ENCODE measurements at regions not wholly inside any gene's neighbourhood (a gene's known extent, or its start where the extent isn't known, plus 50 kb on each side); places are given as distances from the start of the nearest gene placed in this dataset.
"Not testable (repeated sequence)": the region's sequence is repeated elsewhere in the genome, so short reads cannot be mapped to it uniquely, and the experiment has no call there.

DNA sequence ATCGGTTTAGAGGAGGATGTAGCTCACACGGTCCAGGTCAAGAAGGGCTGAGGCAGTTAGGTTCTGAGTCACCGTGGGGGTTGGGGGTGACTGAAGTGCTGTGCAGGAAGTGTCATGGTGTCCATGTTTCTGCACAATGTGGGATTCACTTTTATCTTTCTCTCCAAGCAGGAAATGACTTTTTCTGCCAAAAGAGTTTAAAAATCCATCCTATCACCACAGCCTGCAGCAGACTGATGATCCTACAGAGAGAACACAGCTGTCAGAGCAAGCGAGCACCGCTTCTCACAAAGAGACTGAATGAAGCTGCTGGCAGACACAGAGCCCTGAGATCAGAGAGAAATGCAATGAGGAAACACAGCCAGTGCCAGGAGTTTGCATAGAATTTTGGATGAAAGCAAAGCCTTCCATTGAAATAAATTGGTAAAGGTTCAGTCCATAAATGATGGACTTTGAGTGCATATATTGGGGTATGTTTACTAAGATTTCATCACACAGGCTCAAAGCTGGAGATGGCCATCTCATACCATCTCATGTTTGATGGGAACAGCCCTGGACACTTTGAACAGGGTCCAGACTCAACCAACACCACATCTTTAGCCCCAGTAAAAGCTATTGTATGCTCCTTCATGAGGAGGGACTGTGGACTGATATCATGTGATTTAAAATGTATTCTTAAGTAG lies 213.9 kb upstream of the FBXL7 start:
- TF ChIP-seq, protein P1, sequence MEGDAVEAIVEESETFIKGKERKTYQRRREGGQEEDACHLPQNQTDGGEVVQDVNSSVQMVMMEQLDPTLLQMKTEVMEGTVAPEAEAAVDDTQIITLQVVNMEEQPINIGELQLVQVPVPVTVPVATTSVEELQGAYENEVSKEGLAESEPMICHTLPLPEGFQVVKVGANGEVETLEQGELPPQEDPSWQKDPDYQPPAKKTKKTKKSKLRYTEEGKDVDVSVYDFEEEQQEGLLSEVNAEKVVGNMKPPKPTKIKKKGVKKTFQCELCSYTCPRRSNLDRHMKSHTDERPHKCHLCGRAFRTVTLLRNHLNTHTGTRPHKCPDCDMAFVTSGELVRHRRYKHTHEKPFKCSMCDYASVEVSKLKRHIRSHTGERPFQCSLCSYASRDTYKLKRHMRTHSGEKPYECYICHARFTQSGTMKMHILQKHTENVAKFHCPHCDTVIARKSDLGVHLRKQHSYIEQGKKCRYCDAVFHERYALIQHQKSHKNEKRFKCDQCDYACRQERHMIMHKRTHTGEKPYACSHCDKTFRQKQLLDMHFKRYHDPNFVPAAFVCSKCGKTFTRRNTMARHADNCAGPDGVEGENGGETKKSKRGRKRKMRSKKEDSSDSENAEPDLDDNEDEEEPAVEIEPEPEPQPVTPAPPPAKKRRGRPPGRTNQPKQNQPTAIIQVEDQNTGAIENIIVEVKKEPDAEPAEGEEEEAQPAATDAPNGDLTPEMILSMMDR (conservative IDR thresholded peaks at IDR 0.05; ENCODE audit: low read depth): no peak
- no peak for DNase-seq (ENCODE audit: low spot score)
- ChIA-PET CTCF (no interaction called here), POLR2A (ENCODE audit: low non-redundant PET) (no interaction called here)
- H3K27ac ChIP-seq: no peak overlapping the region

DNA sequence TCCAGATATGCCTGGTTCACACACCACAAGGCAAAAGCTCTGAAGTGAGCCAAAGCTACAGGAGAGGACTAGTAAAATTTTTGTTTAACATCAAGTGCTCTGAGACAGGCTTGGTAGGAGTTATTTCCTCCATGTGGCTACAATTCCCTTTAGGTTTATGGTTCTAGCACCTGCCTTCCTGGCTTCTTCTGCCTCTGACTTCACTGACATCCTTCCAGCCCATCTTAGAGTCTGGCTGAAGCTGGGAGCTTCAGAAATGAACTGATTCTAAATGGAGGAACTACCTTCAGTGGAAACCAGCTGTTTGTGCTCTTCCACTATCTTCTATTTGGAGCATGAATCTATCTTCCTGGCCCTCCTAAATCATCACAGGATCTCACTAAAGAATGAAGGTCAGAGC lies 215.3 kb upstream of the FBXL7 start:
- TF ChIP-seq, protein P1 (conservative IDR thresholded peaks at IDR 0.05; ENCODE audit: low read depth): no peak
- H3K27ac ChIP-seq: no peak overlapping the region
- no peak for DNase-seq (ENCODE audit: low spot score)
- POLR2A ChIA-PET (ENCODE audit: low non-redundant PET): no interaction called here
- CTCF ChIA-PET: no interaction called here

DNA sequence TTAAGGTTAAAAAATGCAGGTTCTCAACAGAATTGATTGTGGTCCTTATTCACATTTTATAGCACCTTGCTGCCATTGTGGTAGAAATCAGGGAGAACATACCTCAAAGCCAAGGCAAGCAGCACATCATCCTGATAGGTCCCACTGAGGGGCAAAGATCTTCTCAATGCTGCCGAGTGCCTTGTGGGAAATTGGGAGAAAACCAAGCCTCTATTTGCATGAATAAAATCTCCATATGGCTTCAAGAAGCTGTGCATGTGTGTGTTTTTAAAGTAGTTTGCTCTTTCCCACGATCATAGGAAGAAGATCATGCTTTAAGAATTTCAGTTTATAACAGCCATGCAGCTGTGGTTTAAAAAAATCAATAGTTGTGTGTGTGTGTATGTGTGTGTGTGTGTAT lies 216.9 kb upstream of the FBXL7 start:
- TF ChIP-seq, protein P1 (conservative IDR thresholded peaks at IDR 0.05; ENCODE audit: low read depth): no peak
- DNase-seq (ENCODE audit: low spot score): no peak
- no peak overlapping the region for H3K27ac ChIP-seq
- ChIA-PET CTCF (no interaction called here), POLR2A (ENCODE audit: low non-redundant PET) (no interaction called here)

DNA sequence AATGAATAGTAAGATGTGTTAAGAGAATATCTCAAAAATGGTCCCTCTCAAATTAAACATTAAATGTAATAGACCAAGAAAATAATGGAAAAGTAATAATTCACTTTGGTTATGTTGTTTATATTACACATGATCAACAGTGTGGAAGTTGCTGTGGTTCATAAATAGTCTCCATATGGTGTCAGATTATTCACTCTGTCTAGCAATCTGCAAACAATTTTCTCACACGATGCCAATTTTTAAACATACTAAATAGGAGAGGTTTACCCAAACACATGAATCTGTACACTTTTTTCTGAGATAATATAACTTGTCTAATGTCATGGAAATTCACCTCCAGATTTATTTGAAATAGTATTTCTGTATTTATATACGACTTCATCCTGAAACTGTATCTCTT lies 217.4 kb upstream of the FBXL7 start:
- DNase-seq (ENCODE audit: low spot score): no peak
- H3K27ac ChIP-seq: no peak overlapping the region
- TF ChIP-seq, protein P1 (conservative IDR thresholded peaks at IDR 0.05; ENCODE audit: low read depth): no peak
- ChIA-PET POLR2A (ENCODE audit: low non-redundant PET) (no interaction called here), CTCF (no interaction called here)

DNA sequence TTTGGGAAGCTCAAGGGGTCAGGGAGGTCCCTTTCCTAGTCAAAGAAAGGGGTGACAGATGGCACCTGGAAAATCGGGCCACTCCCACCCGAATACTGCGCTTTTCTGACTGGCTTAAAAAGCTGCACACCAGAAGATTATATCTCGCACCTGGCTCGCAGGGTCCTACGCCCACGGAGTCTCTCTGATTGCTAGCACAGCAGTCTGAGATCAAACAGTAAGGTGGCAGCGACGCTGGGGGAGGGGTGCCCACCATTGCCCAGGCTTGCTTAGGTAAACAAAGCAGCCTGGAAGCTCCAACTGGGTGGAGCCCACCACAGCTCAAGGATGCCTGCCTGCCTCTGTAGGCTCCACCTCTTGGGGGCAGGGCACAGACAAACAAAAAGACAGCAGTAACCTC lies 228.4 kb upstream of the FBXL7 start:
- DNase-seq (ENCODE audit: low spot score); H3K27ac ChIP-seq; CTCF ChIA-PET: not testable (repeated sequence)

DNA sequence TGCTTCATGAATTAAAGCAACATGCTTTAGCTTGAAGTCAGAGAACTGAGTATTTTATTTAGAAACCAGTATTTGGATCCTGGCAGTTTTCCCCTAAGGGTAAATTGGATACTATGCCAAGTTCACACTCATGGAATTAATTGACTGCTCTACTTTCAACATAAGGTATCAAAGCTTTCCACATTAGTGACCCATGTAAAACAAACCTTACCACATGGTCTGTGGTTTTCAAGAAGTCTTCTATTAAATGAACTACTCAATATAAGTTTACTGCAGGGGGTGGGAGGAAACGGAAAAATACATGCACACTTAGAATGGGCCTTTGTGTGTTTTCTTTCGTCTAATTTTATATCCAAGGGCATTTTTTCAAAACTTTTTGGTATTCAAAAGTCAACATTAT lies 232.0 kb upstream of the FBXL7 start:
- no peak for DNase-seq (ENCODE audit: low spot score)
- ChIA-PET CTCF (no interaction called here), POLR2A (ENCODE audit: low non-redundant PET) (no interaction called here)
- TF ChIP-seq, protein P1 (conservative IDR thresholded peaks at IDR 0.05; ENCODE audit: low read depth): no peak
- no peak overlapping the region for H3K27ac ChIP-seq

More for the DNA sequence above, 228.4 kb upstream of the FBXL7 start:
- POLR2A ChIA-PET (ENCODE audit: low non-redundant PET): not testable (repeated sequence)

DNA sequence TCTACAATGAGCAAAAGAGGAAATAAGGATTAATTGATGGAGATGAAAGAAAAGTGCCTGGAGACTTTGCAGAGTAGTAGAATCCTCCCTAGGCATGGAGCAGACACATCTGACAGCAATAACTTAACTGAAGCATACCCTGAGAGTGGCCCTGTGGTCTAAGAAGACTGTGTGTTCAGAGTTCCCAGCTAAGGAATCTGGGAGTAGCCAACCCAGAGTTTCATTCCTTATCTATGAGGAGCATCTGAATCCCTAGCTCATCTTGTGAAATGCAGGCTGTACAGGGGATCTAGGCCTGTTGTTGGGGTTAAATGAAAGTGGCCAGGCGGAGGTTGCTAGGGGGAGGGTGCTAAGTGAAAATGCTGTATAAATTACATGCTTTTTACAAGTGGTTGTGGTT lies 233.1 kb upstream of the FBXL7 start:
- ChIA-PET POLR2A (ENCODE audit: low non-redundant PET) (no interaction called here), CTCF (no interaction called here)
- H3K27ac ChIP-seq: no peak overlapping the region
- TF ChIP-seq, protein P1 (conservative IDR thresholded peaks at IDR 0.05; ENCODE audit: low read depth): no peak
- DNase-seq (ENCODE audit: low spot score): no peak

All from RWPE1 (cell line).